ENCODE measurements at regions not wholly inside any gene's neighbourhood (a gene's known extent, or its start where the extent isn't known, plus 50 kb on each side); places are given as distances from the start of the nearest gene placed in this dataset.

DNA sequence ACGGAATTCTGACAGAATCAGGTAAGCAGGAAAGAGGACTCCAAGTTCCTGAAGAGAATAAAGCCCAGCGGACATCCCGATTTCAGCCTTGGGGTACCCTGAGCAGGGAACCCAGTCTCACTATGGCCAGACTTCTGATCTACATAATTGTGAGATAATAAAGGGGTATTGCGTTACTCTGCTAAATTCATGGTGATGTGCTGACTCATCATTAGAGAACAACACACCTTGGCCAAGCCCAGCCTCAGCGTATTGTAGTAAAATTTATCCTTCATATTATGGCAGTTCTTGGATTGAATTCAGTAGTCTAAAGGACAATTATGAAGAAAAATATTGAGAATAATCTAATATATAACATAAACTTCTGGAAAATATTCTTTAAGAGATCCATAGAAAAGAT, 170.2 kb upstream of the MAD2L1 start:
- H3K4me3 ChIP-seq (ENCODE audit: low read depth, low read length): no peak overlapping the region
- no peak for DNase-seq (ENCODE audit: low read depth)
- TF ChIP-seq, protein P1, sequence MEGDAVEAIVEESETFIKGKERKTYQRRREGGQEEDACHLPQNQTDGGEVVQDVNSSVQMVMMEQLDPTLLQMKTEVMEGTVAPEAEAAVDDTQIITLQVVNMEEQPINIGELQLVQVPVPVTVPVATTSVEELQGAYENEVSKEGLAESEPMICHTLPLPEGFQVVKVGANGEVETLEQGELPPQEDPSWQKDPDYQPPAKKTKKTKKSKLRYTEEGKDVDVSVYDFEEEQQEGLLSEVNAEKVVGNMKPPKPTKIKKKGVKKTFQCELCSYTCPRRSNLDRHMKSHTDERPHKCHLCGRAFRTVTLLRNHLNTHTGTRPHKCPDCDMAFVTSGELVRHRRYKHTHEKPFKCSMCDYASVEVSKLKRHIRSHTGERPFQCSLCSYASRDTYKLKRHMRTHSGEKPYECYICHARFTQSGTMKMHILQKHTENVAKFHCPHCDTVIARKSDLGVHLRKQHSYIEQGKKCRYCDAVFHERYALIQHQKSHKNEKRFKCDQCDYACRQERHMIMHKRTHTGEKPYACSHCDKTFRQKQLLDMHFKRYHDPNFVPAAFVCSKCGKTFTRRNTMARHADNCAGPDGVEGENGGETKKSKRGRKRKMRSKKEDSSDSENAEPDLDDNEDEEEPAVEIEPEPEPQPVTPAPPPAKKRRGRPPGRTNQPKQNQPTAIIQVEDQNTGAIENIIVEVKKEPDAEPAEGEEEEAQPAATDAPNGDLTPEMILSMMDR (IDR thresholded peaks at IDR 0.05; ENCODE audit: control insufficient read depth, extremely low read depth, insufficient read depth): no peak

DNA sequence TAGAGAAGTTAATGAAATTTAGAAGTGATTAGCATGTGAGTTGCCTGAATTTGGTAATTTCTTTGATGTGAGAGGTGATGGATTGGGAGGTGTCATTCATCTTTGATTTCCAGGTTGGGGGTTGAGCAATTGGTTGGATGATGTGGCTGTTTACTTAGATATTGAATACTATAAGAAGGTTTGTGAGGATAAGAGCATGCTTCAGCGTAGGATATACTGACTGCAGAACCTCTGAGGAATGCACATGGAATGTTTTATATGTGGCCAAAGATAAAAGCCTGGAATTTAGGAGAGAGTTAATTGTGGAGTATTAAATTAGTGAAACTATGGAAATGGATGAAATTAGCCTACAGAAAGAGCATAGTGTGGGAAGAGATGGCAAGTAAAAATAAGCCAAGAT, 165.4 kb upstream of the MAD2L1 start:
- no peak overlapping the region for H3K4me3 ChIP-seq (ENCODE audit: low read depth, low read length)
- TF ChIP-seq, protein P1 (IDR thresholded peaks at IDR 0.05; ENCODE audit: control insufficient read depth, extremely low read depth, insufficient read depth): no peak
- no peak for DNase-seq (ENCODE audit: low read depth)

- no peak overlapping the region for H3K4me3 ChIP-seq (ENCODE audit: low read depth, low read length)
- no peak for DNase-seq (ENCODE audit: low read depth)
- TF ChIP-seq, protein P1 (IDR thresholded peaks at IDR 0.05; ENCODE audit: control insufficient read depth, extremely low read depth, insufficient read depth): no peak
Measured at GRCh38 chr4:120228086-120228485, 161.4 kb upstream of the MAD2L1 start.

GRCh38 chr4:120227554-120227953, 160.9 kb upstream of the MAD2L1 start:
- DNase-seq (ENCODE audit: low read depth): no peak
- no peak overlapping the region for H3K4me3 ChIP-seq (ENCODE audit: low read depth, low read length)
- TF ChIP-seq, protein P1 (IDR thresholded peaks at IDR 0.05; ENCODE audit: control insufficient read depth, extremely low read depth, insufficient read depth): no peak

- no peak for DNase-seq (ENCODE audit: low read depth)
- TF ChIP-seq, protein P1 (IDR thresholded peaks at IDR 0.05; ENCODE audit: control insufficient read depth, extremely low read depth, insufficient read depth): no peak
- H3K4me3 ChIP-seq (ENCODE audit: low read depth, low read length): no peak overlapping the region
Measured at GRCh38 chr4:120225527-120225926, 158.9 kb upstream of the MAD2L1 start.

DNA sequence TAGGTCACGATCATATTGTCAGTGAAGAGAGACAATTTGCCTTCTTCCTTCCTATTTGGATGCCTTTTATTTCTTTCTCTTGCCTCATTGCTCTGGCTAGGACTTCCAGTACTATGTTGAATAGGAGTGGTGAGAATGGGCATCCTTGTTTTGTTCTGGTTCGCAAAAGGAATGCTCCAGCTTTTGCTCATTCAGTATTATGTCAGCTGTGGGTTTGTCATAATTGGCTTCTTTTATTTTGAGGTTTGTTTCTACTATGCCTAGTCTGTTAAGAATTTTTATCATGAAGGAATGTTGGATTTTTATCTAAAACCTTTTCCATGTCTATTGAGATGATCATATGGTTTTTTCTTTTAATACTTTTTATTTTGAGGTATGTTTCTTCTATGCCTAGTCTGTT, 152.3 kb upstream of the MAD2L1 start:
- TF ChIP-seq, protein P1 (IDR thresholded peaks at IDR 0.05; ENCODE audit: control insufficient read depth, extremely low read depth, insufficient read depth): no peak
- DNase-seq (ENCODE audit: low read depth): no peak
- H3K4me3 ChIP-seq (ENCODE audit: low read depth, low read length): no peak overlapping the region

GRCh38 chr4:120215350-120215749, 148.7 kb upstream of the MAD2L1 start:
- TF ChIP-seq, protein P1 (IDR thresholded peaks at IDR 0.05; ENCODE audit: control insufficient read depth, extremely low read depth, insufficient read depth): no peak
- H3K4me3 ChIP-seq (ENCODE audit: low read depth, low read length): no peak overlapping the region
- DNase-seq (ENCODE audit: low read depth): no peak

All from LNCaP clone FGC (cell line).